Amniotic stem cell (primary cell): ENCODE measurements at regions not wholly inside any gene's neighbourhood (a gene's known extent, or its start where the extent isn't known, plus 50 kb on each side); places are given as distances from the start of the nearest gene placed in this dataset.
A peak's percentile ranks its signal among the peaks of the same experiment; 100 is the strongest.
"Not testable (repeated sequence)": the region's sequence is repeated elsewhere in the genome, so short reads cannot be mapped to it uniquely, and the experiment has no call there.

ENCODE experiments used
- DNase-seq: peaks from one replicate; lab custom pipeline; 2025; lab: John Stamatoyannopoulos, UW

- peak; percentile 10 for DNase-seq
These were observed 129.2 kb downstream of the TBX18 start for GRCh38 chr6:84635081-84635761.

GRCh38 chr6:84633771-84634170 lies 130.6 kb downstream of the TBX18 start:
- no peak for DNase-seq

- DNase-seq = not testable (repeated sequence)
These were observed 137.9 kb downstream of the TBX18 start for GRCh38 chr6:84626527-84626926.

- no peak for DNase-seq
These were observed 138.9 kb downstream of the TBX18 start for GRCh38 chr6:84625506-84625905.

- DNase-seq = no peak
These were observed 140.3 kb downstream of the TBX18 start for GRCh38 chr6:84623956-84624680.

GRCh38 chr6:84618836-84619235 lies 145.6 kb downstream of the TBX18 start:
- DNase-seq = no peak

GRCh38 chr6:84618046-84618752 lies 146.2 kb downstream of the TBX18 start:
- DNase-seq = peak; percentile 47

- no peak for DNase-seq
These were observed 148.4 kb downstream of the TBX18 start for GRCh38 chr6:84615987-84616386.

GRCh38 chr6:84615113-84615850 lies 149.1 kb downstream of the TBX18 start:
- DNase-seq = no peak

- no peak for DNase-seq
These were observed 157.5 kb downstream of the TBX18 start for GRCh38 chr6:84606860-84607259.

GRCh38 chr6:84605298-84605697 lies 159.1 kb downstream of the TBX18 start:
- DNase-seq = no peak

- DNase-seq = no peak
These were observed 163.0 kb downstream of the TBX18 start for GRCh38 chr6:84601366-84601765.

- DNase-seq = no peak
These were observed 164.4 kb downstream of the TBX18 start for GRCh38 chr6:84599991-84600390.

GRCh38 chr6:84597238-84597875 lies 167.0 kb downstream of the TBX18 start:
- no peak for DNase-seq

GRCh38 chr6:84596488-84596887 lies 167.9 kb downstream of the TBX18 start:
- DNase-seq = no peak

- DNase-seq = no peak
These were observed 175.7 kb downstream of the TBX18 start for GRCh38 chr6:84588697-84589080.

GRCh38 chr6:84587994-84588696 lies 176.3 kb downstream of the TBX18 start:
- not testable (repeated sequence) for DNase-seq

GRCh38 chr6:84587202-84587940 lies 177.0 kb downstream of the TBX18 start:
- DNase-seq = not testable (repeated sequence)

- no peak for DNase-seq
These were observed 180.6 kb downstream of the TBX18 start for GRCh38 chr6:84583784-84584183.

- no peak for DNase-seq
These were observed 181.4 kb downstream of the TBX18 start for GRCh38 chr6:84582997-84583396.
